Fibroblast of the aortic adventitia (primary cell): ENCODE measurements at regions not wholly inside any gene's neighbourhood (a gene's known extent, or its start where the extent isn't known, plus 50 kb on each side); places are given as distances from the start of the nearest gene placed in this dataset.

Source experiments
- DNase-seq: peaks from one replicate; pipeline ENCODE4 v3.0.0-alpha.2; 2010; ENCODE audit warnings: low read depth
- H3K4me3 ChIP-seq: 2 replicates; pipeline ENCODE4 v1.5.1; 2011; ENCODE audit warnings: low read depth, mild to moderate bottlenecking, control low read depth, low read length, moderate library complexity
- TF ChIP-seq, protein P1 (sequence below): IDR thresholded peaks from 2 replicates; pipeline ENCODE4 v1.5.1; 2011; ENCODE audit warnings: mild to moderate bottlenecking, low read length, control low read depth, inconsistent platforms; ENCODE audit not compliant: insufficient read depth

DNA sequence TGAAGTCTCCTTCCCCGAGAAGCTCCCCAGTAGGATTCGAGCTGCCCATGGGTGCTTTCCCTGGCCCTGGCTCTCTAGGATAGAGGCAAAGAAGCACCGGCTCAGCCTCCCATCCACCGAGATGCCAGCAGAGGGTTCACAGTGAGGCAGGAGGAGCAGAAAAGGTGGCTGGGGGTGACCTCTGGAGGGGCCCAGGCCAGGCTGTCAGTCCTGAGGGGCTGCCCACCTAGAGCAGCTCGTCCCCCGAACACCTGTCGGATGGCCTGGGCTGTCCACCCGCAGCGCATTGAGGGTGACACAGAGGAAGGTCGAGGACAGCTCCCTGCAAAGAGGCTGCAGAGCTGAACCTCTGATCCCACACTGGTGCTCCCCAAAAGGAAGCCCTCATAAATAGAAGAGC, 167.2 kb upstream of the PPP2R2D start:
- H3K4me3 ChIP-seq, result no peak overlapping the region
- TF ChIP-seq, protein P1, sequence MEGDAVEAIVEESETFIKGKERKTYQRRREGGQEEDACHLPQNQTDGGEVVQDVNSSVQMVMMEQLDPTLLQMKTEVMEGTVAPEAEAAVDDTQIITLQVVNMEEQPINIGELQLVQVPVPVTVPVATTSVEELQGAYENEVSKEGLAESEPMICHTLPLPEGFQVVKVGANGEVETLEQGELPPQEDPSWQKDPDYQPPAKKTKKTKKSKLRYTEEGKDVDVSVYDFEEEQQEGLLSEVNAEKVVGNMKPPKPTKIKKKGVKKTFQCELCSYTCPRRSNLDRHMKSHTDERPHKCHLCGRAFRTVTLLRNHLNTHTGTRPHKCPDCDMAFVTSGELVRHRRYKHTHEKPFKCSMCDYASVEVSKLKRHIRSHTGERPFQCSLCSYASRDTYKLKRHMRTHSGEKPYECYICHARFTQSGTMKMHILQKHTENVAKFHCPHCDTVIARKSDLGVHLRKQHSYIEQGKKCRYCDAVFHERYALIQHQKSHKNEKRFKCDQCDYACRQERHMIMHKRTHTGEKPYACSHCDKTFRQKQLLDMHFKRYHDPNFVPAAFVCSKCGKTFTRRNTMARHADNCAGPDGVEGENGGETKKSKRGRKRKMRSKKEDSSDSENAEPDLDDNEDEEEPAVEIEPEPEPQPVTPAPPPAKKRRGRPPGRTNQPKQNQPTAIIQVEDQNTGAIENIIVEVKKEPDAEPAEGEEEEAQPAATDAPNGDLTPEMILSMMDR, result no peak
- no peak for DNase-seq

GRCh38 chr10:131735577-131735976, 165.2 kb upstream of the PPP2R2D start:
- DNase-seq, result no peak
- no peak overlapping the region for H3K4me3 ChIP-seq
- TF ChIP-seq, protein P1, result no peak

DNA sequence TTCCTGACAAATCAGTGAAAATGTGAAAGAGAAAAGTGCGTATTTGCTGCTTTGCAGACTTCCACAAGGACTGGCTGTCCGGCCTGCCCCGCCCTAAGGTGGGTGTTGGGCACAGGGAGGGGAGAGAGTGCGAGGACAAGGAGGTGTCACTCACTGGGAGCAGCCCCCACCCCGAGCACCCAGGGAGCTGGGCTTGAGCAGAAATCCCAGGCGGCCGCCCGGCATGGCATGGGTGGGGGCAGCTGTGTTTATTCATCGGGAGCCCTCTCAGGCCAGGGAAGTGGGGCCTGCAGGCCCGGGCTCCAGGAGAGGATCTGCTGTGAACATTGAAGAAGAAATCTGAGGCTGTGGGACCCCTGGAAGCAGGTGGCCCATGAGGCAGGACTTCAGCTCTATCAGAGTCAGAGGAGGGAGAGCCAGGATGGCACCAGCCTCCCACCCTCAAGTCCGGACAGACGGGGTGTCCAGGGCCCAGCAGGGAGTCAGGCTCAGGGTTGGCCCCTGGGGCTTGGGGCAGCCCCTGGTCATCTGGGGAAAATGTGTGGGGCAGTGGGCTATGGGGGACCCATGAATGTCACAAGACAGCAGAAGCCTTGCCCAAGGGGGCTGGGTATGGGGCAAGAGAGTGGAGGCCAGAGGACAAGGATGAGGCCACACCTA, 164.4 kb upstream of the PPP2R2D start:
- DNase-seq, result no peak
- no peak overlapping the region for H3K4me3 ChIP-seq
- TF ChIP-seq, protein P1, result no peak

- H3K4me3 ChIP-seq, result no peak overlapping the region
- TF ChIP-seq, protein P1, result no peak
- no peak for DNase-seq
Measured at GRCh38 chr10:131737543-131738395, 163.0 kb upstream of the PPP2R2D start.

DNA sequence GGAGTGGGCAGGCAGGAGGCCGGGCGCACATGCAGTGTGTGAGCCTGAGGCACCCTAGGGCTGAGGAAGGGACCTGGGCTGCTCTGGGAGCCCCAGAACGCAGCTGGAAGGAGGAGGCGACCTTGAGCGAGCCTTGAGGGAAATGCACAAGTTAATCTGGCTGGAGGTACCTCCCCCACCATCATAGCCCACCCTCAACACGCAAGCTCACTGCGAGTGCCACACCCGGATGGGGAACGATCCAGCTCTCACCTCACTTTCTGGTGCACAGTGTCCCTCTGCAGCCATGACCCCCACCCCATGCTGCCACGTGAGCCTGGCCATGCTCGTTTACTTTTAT, 162.4 kb upstream of the PPP2R2D start:
- H3K4me3 ChIP-seq, result no peak overlapping the region
- TF ChIP-seq, protein P1, result no peak
- DNase-seq, result no peak

- no peak overlapping the region for H3K4me3 ChIP-seq
- TF ChIP-seq, protein P1, result no peak
- DNase-seq, result no peak
Measured at GRCh38 chr10:131739206-131739605, 161.6 kb upstream of the PPP2R2D start.
